SU-DHL-6 (cell line): ENCODE measurements at regions not wholly inside any gene's neighbourhood (a gene's known extent, or its start where the extent isn't known, plus 50 kb on each side); places are given as distances from the start of the nearest gene placed in this dataset.

ENCODE experiments used
- CTCF ChIP-seq: fragments of 200-600 bp; sonication (generic); IDR thresholded peaks from one replicate; pipeline ENCODE4 v1.5.1; 2017; ENCODE audit warnings: antibody characterized with exemption, mild to moderate bottlenecking, low read length, moderate library complexity; ENCODE audit not compliant: insufficient read depth, poor library complexity, severe bottlenecking
- EZH2phosphoT487 ChIP-seq: fragments of 200-600 bp; sonication (generic), shearing (Covaris generic); conservative IDR thresholded peaks from 2 replicates; pipeline ENCODE4 v1.6.1; 2018; ENCODE audit warnings: mild to moderate bottlenecking, antibody characterized with exemption, low read length, moderate library complexity, mixed read lengths

DNA sequence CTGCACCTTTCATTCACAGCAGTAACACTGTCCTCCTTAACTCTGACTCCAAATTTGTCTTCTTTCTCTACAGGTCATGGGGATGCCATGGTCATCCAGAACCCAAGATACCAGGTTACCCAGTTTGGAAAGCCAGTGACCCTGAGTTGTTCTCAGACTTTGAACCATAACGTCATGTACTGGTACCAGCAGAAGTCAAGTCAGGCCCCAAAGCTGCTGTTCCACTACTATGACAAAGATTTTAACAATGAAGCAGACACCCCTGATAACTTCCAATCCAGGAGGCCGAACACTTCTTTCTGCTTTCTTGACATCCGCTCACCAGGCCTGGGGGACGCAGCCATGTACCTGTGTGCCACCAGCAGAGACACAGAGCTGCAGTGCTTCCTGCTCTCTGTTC lies 156.2 kb upstream of the PRSS1 start:
- TF ChIP-seq CTCF (no peak), EZH2phosphoT487 (no peak)
